Activated CD8-positive, alpha-beta memory T cell treated with anti-CD3 and anti-CD28 coated beads, Interleukin-2, amount 10 ng/mL, durations not matched to agents 7 days and 5 days (primary cell): ENCODE measurements at regions not wholly inside any gene's neighbourhood (a gene's known extent, or its start where the extent isn't known, plus 50 kb on each side); places are given as distances from the start of the nearest gene placed in this dataset.
A peak's percentile ranks its signal among the peaks of the same experiment; 100 is the strongest.
"Not testable (repeated sequence)": the region's sequence is repeated elsewhere in the genome, so short reads cannot be mapped to it uniquely, and the experiment has no call there.

Experiments
- ATAC-seq: fragments of 150-1000 bp; cut with Tn5 transposase; one replicate; pipeline ENCODE4 v1.10.0; 2021; ENCODE audit warnings: moderate library complexity
- CTCF ChIA-PET: fragments of 350-600 bp; sonication (Branson Sonifier 250); formaldehyde crosslinking; loops from one replicate; lab custom pipeline; 2021; ENCODE audit warnings: antibody characterized with exemption; lab: Charles Lee
- DNase-seq: peaks from one replicate; pipeline ENCODE4 v3.0.0-alpha.2; 2020
- H3K27ac Mint-ChIP-seq: one replicate; pipeline ENCODE4 v1.8.0; 2021; ENCODE audit warnings: mild to moderate bottlenecking, mixed read lengths
- H3K27me3 Mint-ChIP-seq: one replicate; pipeline ENCODE4 v1.8.0; 2021; ENCODE audit warnings: mixed read lengths
- H3K36me3 Mint-ChIP-seq: one replicate; pipeline ENCODE4 v1.8.0; 2021; ENCODE audit warnings: mild to moderate bottlenecking, mixed read lengths
- H3K4me1 Mint-ChIP-seq: one replicate; pipeline ENCODE4 v1.8.0; 2021; ENCODE audit warnings: mixed read lengths
- H3K4me3 Mint-ChIP-seq: one replicate; pipeline ENCODE4 v1.8.0; 2021; ENCODE audit warnings: mild to moderate bottlenecking, moderate library complexity, mixed read lengths
- H3K9me3 Mint-ChIP-seq: one replicate; pipeline ENCODE4 v1.8.0; 2022; ENCODE audit warnings: low read depth, mixed read lengths

GRCh38 chrX:925094-925493 is 287.4 kb downstream of the CRLF2 start:
- H3K4me1 Mint-ChIP-seq = no peaks in the 10 kb centered on the region
- H3K27ac Mint-ChIP-seq = no peak overlapping the region

GRCh38 chrX:924017-924416 is 288.4 kb downstream of the CRLF2 start:
- Mint-ChIP-seq H3K4me3 (no peak overlapping the region), H3K27me3 (no peaks in the 10 kb centered on the region), H3K36me3 (peaks cover 1% of the 10 kb centered on the region), H3K4me1 (no peaks in the 10 kb centered on the region), H3K9me3 (peaks cover 5% of the 10 kb centered on the region), H3K27ac (no peak overlapping the region)
- CTCF ChIA-PET = no interaction called here
- ATAC-seq = no peak
- peak; percentile 8 for DNase-seq

More at GRCh38 chrX:925094-925493, 287.4 kb downstream of the CRLF2 start:
- peaks cover 1% of the 10 kb centered on the region for H3K36me3 Mint-ChIP-seq
- no peaks in the 10 kb centered on the region for H3K27me3 Mint-ChIP-seq
- no peak for DNase-seq
- peaks cover 2% of the 10 kb centered on the region for H3K9me3 Mint-ChIP-seq
- no peak for ATAC-seq
- CTCF ChIA-PET = no interaction called here
- H3K4me3 Mint-ChIP-seq = no peak overlapping the region

- peaks cover 1% of the 10 kb centered on the region for H3K36me3 Mint-ChIP-seq
- no peak overlapping the region for H3K4me3 Mint-ChIP-seq
- CTCF ChIA-PET = no interaction called here
- no peaks in the 10 kb centered on the region for H3K4me1 Mint-ChIP-seq
- ATAC-seq (no peak), DNase-seq (peak; percentile 21)
- H3K27ac Mint-ChIP-seq = no peak overlapping the region
- H3K9me3 Mint-ChIP-seq = peaks cover 3% of the 10 kb centered on the region
- H3K27me3 Mint-ChIP-seq = no peaks in the 10 kb centered on the region
Observed at GRCh38 chrX:920234-920799, 289.7 kb downstream of the SHOX start.

GRCh38 chrX:916230-916599 is 285.6 kb downstream of the SHOX start:
- Mint-ChIP-seq H3K27ac (no peak overlapping the region), H3K36me3 (peaks cover 1% of the 10 kb centered on the region), H3K4me1 (no peaks in the 10 kb centered on the region), H3K9me3 (peaks cover 6% of the 10 kb centered on the region), H3K27me3 (no peaks in the 10 kb centered on the region), H3K4me3 (no peak overlapping the region)
- ATAC-seq = no peak
- CTCF ChIA-PET = no interaction called here
- DNase-seq = no peak

DNA sequence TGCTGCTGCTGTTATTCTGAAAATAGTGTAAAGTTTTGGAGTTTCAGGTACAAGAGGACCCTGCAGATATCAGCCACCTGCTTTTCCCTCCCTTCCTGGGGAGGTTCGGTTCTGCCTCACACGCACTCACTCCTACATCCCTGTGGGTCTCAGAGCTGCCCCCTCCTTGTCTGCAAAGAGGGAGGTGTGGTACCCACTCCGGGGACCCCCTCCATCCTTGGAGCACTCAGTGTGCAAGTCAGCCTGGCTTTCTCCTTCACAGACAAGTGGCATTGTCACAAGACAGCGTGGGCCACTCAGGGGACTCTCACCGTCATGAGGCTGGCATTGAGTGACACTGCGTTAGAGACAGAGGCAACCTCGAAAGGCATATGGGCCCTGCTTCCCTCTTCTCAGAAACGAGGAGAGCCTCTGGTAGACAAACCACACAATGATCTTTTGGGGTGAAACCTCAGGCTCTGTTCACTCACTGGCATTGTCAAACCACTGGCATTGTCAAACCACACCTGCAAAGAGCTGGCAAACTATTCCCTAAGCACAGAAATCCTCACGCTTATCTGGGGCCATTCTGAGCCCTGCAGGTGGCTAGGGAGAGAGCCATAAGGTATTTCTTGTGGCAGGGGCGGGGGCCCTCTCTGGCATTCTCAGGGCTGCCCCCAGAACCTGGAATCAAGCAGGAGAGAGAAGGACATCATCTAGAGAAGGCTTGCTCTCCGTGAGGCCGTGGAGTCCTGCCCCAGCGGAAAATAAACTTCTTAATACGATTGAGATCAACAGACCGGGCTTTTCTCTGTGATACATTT is 285.0 kb downstream of the SHOX start:
- peaks cover 6% of the 10 kb centered on the region for H3K9me3 Mint-ChIP-seq
- H3K4me1 Mint-ChIP-seq = no peaks in the 10 kb centered on the region
- ATAC-seq = peak; percentile 61
- H3K27me3 Mint-ChIP-seq = no peaks in the 10 kb centered on the region
- no peak overlapping the region for H3K4me3 Mint-ChIP-seq
- H3K27ac Mint-ChIP-seq = no peak overlapping the region
- DNase-seq = peak; percentile 52
- CTCF ChIA-PET = no interaction called here
- peaks cover 1% of the 10 kb centered on the region for H3K36me3 Mint-ChIP-seq

- ATAC-seq = no peak
- Mint-ChIP-seq H3K27me3 (no peaks in the 10 kb centered on the region), H3K27ac (no peak overlapping the region), H3K9me3 (peaks cover 4% of the 10 kb centered on the region), H3K4me3 (no peak overlapping the region), H3K4me1 (no peaks in the 10 kb centered on the region), H3K36me3 (no peaks in the 10 kb centered on the region)
- DNase-seq = no peak
- CTCF ChIA-PET = no interaction called here
Observed at GRCh38 chrX:914206-914605, 283.6 kb downstream of the SHOX start.

DNA sequence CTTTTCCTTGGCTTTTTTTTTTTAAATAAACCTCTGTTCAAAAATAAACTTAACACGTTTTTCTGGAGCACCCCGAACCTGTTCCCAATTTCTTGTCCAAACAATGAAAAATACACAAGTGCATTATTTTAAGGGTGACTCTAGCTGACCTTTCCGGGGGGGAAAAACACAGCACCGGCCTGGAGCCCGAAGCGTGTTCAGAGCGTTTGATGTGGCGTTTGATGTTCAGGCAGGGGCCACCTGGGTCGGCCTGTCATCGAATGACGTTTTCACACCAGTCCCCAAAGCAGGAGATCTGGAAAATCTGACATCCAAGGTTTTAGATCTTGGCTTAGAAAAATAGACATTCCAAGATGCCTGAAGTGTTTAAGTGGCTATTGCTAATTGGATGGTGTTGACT is 282.1 kb downstream of the SHOX start:
- no peaks in the 10 kb centered on the region for H3K4me1 Mint-ChIP-seq
- H3K36me3 Mint-ChIP-seq = no peaks in the 10 kb centered on the region
- H3K4me3 Mint-ChIP-seq = no peak overlapping the region
- CTCF ChIA-PET = no interaction called here
- H3K9me3 Mint-ChIP-seq = peaks cover 6% of the 10 kb centered on the region
- DNase-seq = no peak
- H3K27ac Mint-ChIP-seq = no peak overlapping the region
- H3K27me3 Mint-ChIP-seq = no peaks in the 10 kb centered on the region
- no peak for ATAC-seq

GRCh38 chrX:909068-909467 is 278.5 kb downstream of the SHOX start:
- H3K27ac Mint-ChIP-seq, H3K4me3 Mint-ChIP-seq, H3K9me3 Mint-ChIP-seq, ATAC-seq, H3K36me3 Mint-ChIP-seq, DNase-seq, H3K27me3 Mint-ChIP-seq, CTCF ChIA-PET, H3K4me1 Mint-ChIP-seq: not testable (repeated sequence)

DNA sequence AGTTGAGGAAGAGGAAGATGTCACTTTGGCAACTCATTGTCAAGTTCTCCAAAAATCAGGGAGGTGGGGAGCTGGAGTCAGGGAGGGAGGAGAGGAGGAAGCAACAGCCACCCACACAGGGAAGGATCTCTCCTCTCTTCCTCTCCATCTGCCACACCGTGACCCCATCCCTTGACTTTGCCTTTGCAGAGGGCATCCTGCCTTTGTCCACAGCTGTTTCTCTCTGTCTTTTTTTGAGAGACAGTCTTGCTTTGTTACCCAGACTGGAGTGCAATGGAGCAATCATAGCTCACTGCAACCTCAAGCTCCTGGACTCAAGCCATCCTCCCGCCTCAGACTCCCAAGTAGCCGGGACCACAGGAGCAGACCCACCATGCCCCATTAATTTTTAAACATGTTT is 276.0 kb downstream of the SHOX start:
- no peak for DNase-seq
- no peaks in the 10 kb centered on the region for H3K4me1 Mint-ChIP-seq
- no peak overlapping the region for H3K27ac Mint-ChIP-seq
- no peak overlapping the region for H3K4me3 Mint-ChIP-seq
- no peak for ATAC-seq
- H3K27me3 Mint-ChIP-seq = no peaks in the 10 kb centered on the region
- peaks cover 8% of the 10 kb centered on the region for H3K9me3 Mint-ChIP-seq
- CTCF ChIA-PET = no interaction called here
- H3K36me3 Mint-ChIP-seq = no peaks in the 10 kb centered on the region

DNA sequence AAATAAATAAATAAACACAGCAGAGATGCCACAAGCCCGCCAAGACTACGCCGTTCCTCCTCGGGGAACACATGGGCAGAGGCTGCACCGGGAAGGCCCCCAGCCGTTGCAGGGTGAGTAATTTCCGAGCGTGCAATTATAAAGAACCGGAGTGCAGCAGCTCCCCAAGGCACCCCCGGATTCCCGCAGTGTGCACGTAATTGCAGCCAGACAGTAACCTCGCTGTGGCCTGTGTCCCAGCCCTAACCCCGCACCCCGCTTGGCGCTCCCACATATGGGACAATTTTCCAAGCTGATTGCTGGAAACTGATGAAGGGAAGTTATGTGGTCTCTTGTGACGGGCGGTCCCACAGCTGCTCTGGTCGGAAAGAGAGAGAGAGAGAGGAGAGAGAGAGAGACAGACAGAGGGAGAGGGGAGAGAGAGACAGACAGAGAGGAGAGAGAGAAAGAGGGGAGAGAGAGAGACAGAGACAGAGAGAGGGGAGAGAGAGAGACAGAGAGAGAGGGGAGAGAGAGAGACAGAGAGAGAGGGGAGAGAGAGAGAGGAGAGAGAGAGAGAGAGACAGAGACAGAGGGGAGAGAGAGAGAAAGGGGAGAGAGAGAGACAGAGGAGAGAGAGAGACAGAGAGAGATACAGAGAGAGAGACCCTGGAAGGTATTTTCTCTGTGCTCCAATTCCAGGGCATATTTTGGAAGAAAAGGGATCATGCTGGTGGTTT is 275.4 kb downstream of the SHOX start:
- ATAC-seq (no peak), DNase-seq (no peak)
- H3K36me3 Mint-ChIP-seq = no peaks in the 10 kb centered on the region
- H3K9me3 Mint-ChIP-seq = peaks cover 10% of the 10 kb centered on the region
- CTCF ChIA-PET = no interaction called here
- H3K27me3 Mint-ChIP-seq = no peaks in the 10 kb centered on the region
- no peak overlapping the region for H3K27ac Mint-ChIP-seq
- no peaks in the 10 kb centered on the region for H3K4me1 Mint-ChIP-seq
- no peak overlapping the region for H3K4me3 Mint-ChIP-seq

DNA sequence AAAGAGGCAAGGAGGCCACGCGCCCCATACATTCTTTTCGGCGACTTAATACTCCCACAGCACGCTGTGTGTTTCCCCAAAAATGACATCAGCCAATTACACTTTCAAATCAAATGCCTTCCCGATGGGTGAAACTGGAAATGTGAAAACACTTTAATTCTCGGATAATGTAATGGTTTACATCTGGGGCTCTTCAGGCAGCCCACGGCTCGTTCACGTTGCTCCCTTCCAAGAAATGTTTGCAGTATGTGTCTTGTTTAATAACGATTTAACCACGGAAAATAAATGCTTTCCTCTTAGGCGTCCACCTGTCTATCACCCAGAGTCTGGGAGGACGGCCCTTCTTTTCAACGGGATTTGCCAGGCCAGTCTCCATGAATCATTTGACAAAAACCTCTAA is 272.5 kb downstream of the SHOX start:
- no peak overlapping the region for H3K4me3 Mint-ChIP-seq
- H3K27ac Mint-ChIP-seq = no peak overlapping the region
- peaks cover 14% of the 10 kb centered on the region for H3K9me3 Mint-ChIP-seq
- H3K36me3 Mint-ChIP-seq = no peaks in the 10 kb centered on the region
- DNase-seq (no peak), ATAC-seq (no peak)
- CTCF ChIA-PET = no interaction called here
- no peaks in the 10 kb centered on the region for H3K4me1 Mint-ChIP-seq
- no peaks in the 10 kb centered on the region for H3K27me3 Mint-ChIP-seq

- no peak overlapping the region for H3K4me3 Mint-ChIP-seq
- no peaks in the 10 kb centered on the region for H3K27me3 Mint-ChIP-seq
- ATAC-seq = no peak
- no peaks in the 10 kb centered on the region for H3K4me1 Mint-ChIP-seq
- no peak for DNase-seq
- no peak overlapping the region for H3K27ac Mint-ChIP-seq
- H3K36me3 Mint-ChIP-seq = no peaks in the 10 kb centered on the region
- peaks cover 26% of the 10 kb centered on the region for H3K9me3 Mint-ChIP-seq
- CTCF ChIA-PET = no interaction called here
Observed at GRCh38 chrX:896256-896655, 265.7 kb downstream of the SHOX start.

DNA sequence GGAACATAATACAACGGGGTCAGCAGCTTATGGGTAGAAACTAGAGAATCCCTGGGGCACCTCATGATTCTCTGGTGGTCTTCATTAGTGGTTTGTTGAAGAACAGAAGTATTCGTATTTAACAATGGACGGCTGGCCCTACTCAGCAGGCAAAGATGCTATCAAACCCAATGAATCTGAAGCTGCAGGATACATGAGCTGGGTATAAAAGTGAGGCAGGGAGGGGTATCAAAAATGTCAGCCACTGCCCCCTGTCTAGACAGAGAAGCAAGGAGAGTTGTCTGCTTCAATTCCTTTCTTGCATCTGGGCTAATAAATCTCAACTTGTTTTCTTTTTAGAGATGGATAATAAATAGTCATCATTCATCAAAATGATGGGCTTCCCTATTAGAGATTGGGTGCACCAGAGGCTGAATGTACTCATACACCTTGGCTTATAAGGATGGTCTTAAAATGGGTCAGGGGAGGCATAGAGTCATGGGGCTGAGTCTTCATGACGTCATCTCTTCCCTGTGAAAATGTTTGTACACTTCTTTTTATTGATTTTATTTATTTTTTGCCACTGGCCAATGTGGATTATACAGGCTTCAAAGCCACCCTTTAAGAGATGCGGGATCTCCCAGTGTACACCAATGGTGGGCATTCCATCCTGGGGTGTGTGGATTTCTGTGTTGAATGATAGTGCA is 259.5 kb downstream of the SHOX start:
- no peak for DNase-seq
- ATAC-seq = no peak
- no peaks in the 10 kb centered on the region for H3K27me3 Mint-ChIP-seq
- peaks cover 31% of the 10 kb centered on the region for H3K9me3 Mint-ChIP-seq
- H3K36me3 Mint-ChIP-seq = no peaks in the 10 kb centered on the region
- no peaks in the 10 kb centered on the region for H3K4me1 Mint-ChIP-seq
- H3K4me3 Mint-ChIP-seq = no peak overlapping the region
- CTCF ChIA-PET = no interaction called here
- H3K27ac Mint-ChIP-seq = no peak overlapping the region
